ENCODE measurements at regions not wholly inside any gene's neighbourhood (a gene's known extent, or its start where the extent isn't known, plus 50 kb on each side); places are given as distances from the start of the nearest gene placed in this dataset.

GRCh38 chr11:15638386-15638787 is 523.7 kb downstream of the INSC start:
- no peak for TF ChIP-seq Cebpa-rat (IDR thresholded peaks at IDR 0.05)
- no peaks in the 10 kb centered on the region for H3K27me3 ChIP-seq
- H3K9me3 ChIP-seq (replicated peaks in 1 of 11): peaks cover 0 to 13% (median 0%) of the 10 kb centered on the region in 11 experiments; a peak in 7 of 22 replicates
- H3K4me3 ChIP-seq: no peak overlapping the region
- peaks cover 0 to 18% (median 0%) of the 10 kb centered on the region in 10 experiments; a peak in 3 of 20 replicates for H3K4me1 ChIP-seq
- no peak overlapping the region for H3K27ac ChIP-seq
- H3K4me2 ChIP-seq: peak overlapping the region in 2 of 11 experiments; percentile 25 to 28; a peak in 3 of 22 replicates
- H3K36me3 ChIP-seq: no peaks in the 10 kb centered on the region
- no peaks in the 10 kb centered on the region for H4K20me1 ChIP-seq
- no peak overlapping the region for H3K9ac ChIP-seq

- Histone ChIP-seq H4K20me1 (no peaks in the 10 kb centered on the region), H3K36me3 (no peaks in the 10 kb centered on the region), H3K9me3 (replicated peaks in 1 of 11) (peaks cover 0 to 13% (median 0%) of the 10 kb centered on the region in 11 experiments; a peak in 7 of 22 replicates), H3K4me2 (no peak overlapping the region), H3K27me3 (no peaks in the 10 kb centered on the region), H3K4me1 (peaks cover 0 to 18% (median 0%) of the 10 kb centered on the region in 10 experiments; a peak in 3 of 20 replicates), H3K4me3 (no peak overlapping the region), H3K9ac (no peak overlapping the region), H3K27ac (no peak overlapping the region)
- no peak for TF ChIP-seq Cebpa-rat (IDR thresholded peaks at IDR 0.05)
These were observed 525.6 kb downstream of the INSC start for GRCh38 chr11:15640318-15640717.

GRCh38 chr11:15641271-15642045 is 526.7 kb downstream of the INSC start:
- no peak overlapping the region for H3K9ac ChIP-seq
- no peaks in the 10 kb centered on the region for H4K20me1 ChIP-seq
- H3K4me2 ChIP-seq: no peak overlapping the region
- TF ChIP-seq Cebpa-rat (IDR thresholded peaks at IDR 0.05): no peak
- H3K27me3 ChIP-seq: no peaks in the 10 kb centered on the region
- H3K36me3 ChIP-seq: no peaks in the 10 kb centered on the region
- H3K4me1 ChIP-seq: peaks cover 0 to 18% (median 0%) of the 10 kb centered on the region in 10 experiments; a peak in 3 of 20 replicates
- peaks cover 0 to 8% (median 0%) of the 10 kb centered on the region in 11 experiments; a peak in 7 of 22 replicates for H3K9me3 ChIP-seq (replicated peaks in 1 of 11)
- no peak overlapping the region for H3K4me3 ChIP-seq
- H3K27ac ChIP-seq: no peak overlapping the region

- TF ChIP-seq Cebpa-rat (IDR thresholded peaks at IDR 0.05): no peak
These were observed 530.5 kb downstream of the INSC start for GRCh38 chr11:15645201-15645600.

GRCh38 chr11:15649371-15650104 is 534.8 kb downstream of the INSC start:
- Histone ChIP-seq H3K4me2 (peak overlapping the region in 10 of 11 experiments; percentile 28 to 97 (median 90); a peak in 18 of 22 replicates), H3K27ac (no peak overlapping the region; a peak in 1 of 22 replicates), H3K36me3 (no peaks in the 10 kb centered on the region)

More at GRCh38 chr11:15645201-15645600, 530.5 kb downstream of the INSC start:
- Histone ChIP-seq H4K20me1 (no peaks in the 10 kb centered on the region), H3K27me3 (peaks cover 0 to 1% (median under 1%) of the 10 kb centered on the region in 11 experiments; a peak in 9 of 22 replicates), H3K4me3 (no peak overlapping the region), H3K4me1 (peaks cover 0 to 12% (median under 1%) of the 10 kb centered on the region in 10 experiments; a peak in 14 of 20 replicates), H3K4me2 (no peak overlapping the region), H3K9ac (no peak overlapping the region), H3K9me3 (replicated peaks in 1 of 11) (no peaks in the 10 kb centered on the region), H3K27ac (no peak overlapping the region), H3K36me3 (no peaks in the 10 kb centered on the region)

GRCh38 chr11:15650105-15650938 is 535.6 kb downstream of the INSC start:
- H3K27ac ChIP-seq: peak overlapping the region in 2 of 11 experiments; percentile 42 to 54; a peak in 5 of 22 replicates
- peaks cover 16 to 24% (median 20%) of the 10 kb centered on the region in 11 experiments for H3K27me3 ChIP-seq
- peak overlapping the region; percentile 37 to 66 (median 52); a peak in 19 of 20 replicates for H3K4me3 ChIP-seq
- no peak for TF ChIP-seq Cebpa-rat (IDR thresholded peaks at IDR 0.05)
- peak overlapping the region; percentile 84 to 97 (median 90) for H3K4me2 ChIP-seq
- no peaks in the 10 kb centered on the region for H4K20me1 ChIP-seq
- H3K9me3 ChIP-seq (replicated peaks in 1 of 11): no peaks in the 10 kb centered on the region
- H3K4me1 ChIP-seq: peaks cover 8 to 11% (median 9%) of the 10 kb centered on the region in 10 experiments
- H3K9ac ChIP-seq: peak overlapping the region; percentile 37 to 69 (median 63); a peak in 20 of 22 replicates
- H3K36me3 ChIP-seq: no peaks in the 10 kb centered on the region

More at GRCh38 chr11:15649371-15650104, 534.8 kb downstream of the INSC start:
- Histone ChIP-seq H3K4me1 (peaks cover 8 to 11% (median 9%) of the 10 kb centered on the region in 10 experiments), H3K9me3 (replicated peaks in 1 of 11) (no peaks in the 10 kb centered on the region), H3K4me3 (no peak overlapping the region), H4K20me1 (no peaks in the 10 kb centered on the region), H3K27me3 (peaks cover 16 to 24% (median 20%) of the 10 kb centered on the region in 11 experiments), H3K9ac (peak overlapping the region in 5 of 11 experiments; percentile 25 to 67 (median 63); a peak in 3 of 22 replicates)
- no peak for TF ChIP-seq Cebpa-rat (IDR thresholded peaks at IDR 0.05)

- Histone ChIP-seq H3K9me3 (replicated peaks in 1 of 11) (no peaks in the 10 kb centered on the region), H4K20me1 (no peaks in the 10 kb centered on the region), H3K27me3 (peaks cover 16 to 24% (median 20%) of the 10 kb centered on the region in 11 experiments), H3K4me3 (peak overlapping the region in 4 of 10 experiments; percentile 51 to 66 (median 57); a peak in 2 of 20 replicates), H3K4me1 (peaks cover 8 to 11% (median 9%) of the 10 kb centered on the region in 10 experiments), H3K36me3 (no peaks in the 10 kb centered on the region), H3K9ac (peak overlapping the region in 3 of 11 experiments; percentile 63 to 67 (median 65); a peak in 3 of 22 replicates), H3K27ac (no peak overlapping the region), H3K4me2 (peak overlapping the region; percentile 84 to 97 (median 90))
- no peak for TF ChIP-seq Cebpa-rat (IDR thresholded peaks at IDR 0.05)
These were observed 536.3 kb downstream of the INSC start for GRCh38 chr11:15651033-15651432.

GRCh38 chr11:15651816-15652215 is 537.1 kb downstream of the INSC start:
- Histone ChIP-seq H3K27ac (no peak overlapping the region), H3K4me1 (peaks cover 8 to 11% (median 9%) of the 10 kb centered on the region in 10 experiments), H3K27me3 (peaks cover 16 to 24% (median 20%) of the 10 kb centered on the region in 11 experiments), H3K4me2 (no peak overlapping the region), H3K9ac (no peak overlapping the region), H3K4me3 (no peak overlapping the region), H3K9me3 (replicated peaks in 1 of 11) (no peaks in the 10 kb centered on the region), H4K20me1 (no peaks in the 10 kb centered on the region), H3K36me3 (no peaks in the 10 kb centered on the region)
- no peak for TF ChIP-seq Cebpa-rat (IDR thresholded peaks at IDR 0.05)

Data from BLaER1 treated with 17β-estradiol and CSF1 and Interleukin-3, amounts not matched to agents 10 nM and 100 nM (cell line).